HG03469 (cell line): ENCODE measurements at regions not wholly inside any gene's neighbourhood (a gene's known extent, or its start where the extent isn't known, plus 50 kb on each side); places are given as distances from the start of the nearest gene placed in this dataset.

Source experiments
- ATAC-seq: cut with Tn5 transposase; IDR thresholded peaks from one replicate; pipeline ENCODE4 v1.9.1; 2021; ENCODE audit warnings: mild to moderate bottlenecking, moderate library complexity, moderate number of reproducible peaks; ENCODE audit not compliant: unreplicated experiment

DNA sequence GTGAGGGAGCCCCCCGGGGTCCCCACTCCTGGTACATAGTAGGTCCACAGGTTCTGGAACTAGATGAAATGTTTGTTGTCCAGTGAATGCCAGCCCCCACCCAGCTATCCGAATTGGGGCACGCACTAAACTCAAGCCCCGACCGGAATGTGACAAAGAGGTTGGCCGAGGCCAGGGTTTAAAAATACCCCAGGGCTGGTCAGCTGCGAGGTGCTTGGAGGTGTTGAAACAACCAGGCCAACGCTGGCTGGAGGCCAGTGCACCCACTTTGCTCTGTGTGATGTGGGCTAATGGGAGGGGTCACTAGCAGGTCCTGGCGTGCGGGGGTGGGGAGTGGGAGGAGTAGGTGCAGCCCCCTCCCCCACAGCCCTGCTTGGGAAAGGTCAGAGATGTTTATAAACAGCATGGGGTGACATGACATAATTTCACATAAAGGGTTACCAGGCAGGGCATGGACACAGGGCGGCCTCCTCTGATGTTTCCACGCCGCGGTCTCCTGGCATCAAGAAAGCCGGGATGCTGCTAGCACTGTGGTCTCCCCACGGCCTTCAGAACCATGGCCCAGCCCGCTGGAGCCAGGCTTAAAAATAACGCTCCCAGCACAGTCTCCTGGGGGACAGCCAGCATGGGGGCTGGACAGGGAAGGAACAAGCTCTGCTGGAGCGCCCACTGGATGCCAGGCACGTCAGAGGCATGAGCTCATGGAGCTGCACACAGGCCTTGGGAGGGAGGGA, 111.2 kb upstream of the PTPN1 start:
- no peak for ATAC-seq

DNA sequence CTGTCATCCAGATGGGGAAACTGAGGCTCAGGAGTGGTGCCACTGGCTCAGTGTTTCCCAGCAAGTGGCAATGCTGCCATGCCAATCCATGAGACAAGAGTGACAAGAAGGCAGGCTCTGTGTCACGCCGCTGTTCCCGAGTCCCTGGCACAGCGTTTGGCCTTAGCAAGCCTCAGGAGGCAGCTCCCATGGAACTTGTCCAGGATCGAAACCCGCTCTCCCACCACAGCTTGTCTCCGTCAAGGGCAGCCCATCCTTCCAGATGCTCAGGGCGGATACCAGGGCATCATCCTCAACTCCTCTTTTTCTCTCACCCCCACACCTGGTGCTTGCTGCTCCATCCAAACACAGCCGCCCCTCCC, 110.6 kb upstream of the PTPN1 start:
- ATAC-seq, result no peak

DNA sequence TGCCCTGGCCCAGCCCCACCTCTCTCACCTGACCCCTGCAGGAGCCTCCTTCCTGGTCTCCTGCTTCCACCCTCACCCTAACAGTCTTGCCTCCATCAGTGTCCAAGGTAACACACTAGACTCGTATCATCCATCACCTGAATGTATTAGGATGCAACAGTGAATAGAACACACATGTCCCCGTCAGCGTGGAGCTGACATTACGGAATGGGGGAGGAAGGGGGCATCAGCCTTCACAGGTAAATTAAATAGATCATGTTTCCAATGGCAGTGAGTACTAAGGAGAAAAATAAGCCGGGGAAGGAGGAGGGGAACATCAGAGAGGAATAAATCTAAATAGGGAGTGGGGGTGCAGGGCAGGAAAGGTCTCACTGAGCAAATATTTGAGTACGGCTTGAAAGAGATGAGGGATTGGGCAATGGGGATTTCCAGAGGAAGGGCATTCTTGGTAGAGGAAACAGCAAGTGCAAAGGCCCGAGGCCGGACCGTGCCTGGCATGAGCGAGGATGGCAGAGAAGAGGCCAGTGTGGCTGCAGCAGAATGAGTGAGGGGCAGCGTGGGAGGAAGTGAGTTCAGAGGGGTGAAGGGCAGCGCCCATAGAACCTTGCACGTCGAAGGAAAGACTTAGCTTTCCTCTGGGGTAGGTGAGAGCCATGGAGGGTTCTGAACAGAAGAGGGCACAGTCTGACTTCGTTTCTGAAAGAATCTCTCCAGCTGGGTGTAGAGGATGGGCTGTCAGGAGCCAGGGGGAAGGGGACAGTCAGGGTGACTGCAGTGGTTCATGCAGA, 110.1 kb upstream of the PTPN1 start:
- no peak for ATAC-seq

DNA sequence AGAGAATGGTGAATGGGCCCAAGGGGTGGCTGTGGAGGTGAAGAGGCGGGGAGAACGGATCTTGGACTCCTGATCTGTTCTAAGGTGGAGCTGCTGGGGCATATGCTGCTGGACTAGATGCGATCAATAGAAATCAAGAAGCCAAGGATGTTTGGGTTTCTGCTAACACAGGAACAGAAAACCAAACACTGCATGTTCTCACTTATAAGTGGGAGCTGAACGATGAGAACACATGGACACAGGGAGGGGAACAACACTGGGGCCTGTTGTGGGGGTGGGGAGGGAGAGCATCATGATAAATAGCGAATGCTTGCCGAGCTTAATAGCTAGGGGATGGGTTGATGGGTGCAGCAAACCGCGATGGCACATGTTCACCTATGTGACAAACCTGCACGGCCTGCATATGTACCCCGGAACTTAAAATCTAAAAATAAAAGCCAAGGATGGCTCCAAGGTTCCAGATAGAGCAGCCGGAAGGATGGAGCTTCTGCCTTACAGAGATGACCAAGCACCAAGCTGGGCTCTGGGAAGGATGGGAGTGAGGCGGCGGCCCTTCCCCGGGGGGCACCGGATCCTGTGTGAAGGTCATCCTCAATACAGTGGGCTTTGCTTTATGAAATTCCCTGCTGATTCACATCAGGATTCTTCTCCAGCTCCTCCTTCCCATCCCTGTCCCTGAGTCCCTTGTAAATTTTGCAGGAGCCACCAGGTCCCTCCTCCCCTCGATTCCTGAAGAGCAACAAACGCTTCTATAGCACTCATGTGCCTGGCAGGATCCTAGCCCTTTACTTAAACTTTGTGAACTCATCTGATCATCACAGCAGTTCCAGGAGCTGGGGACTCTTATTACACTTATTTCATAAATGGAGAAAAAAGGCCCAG, 109.2 kb upstream of the PTPN1 start:
- ATAC-seq, result no peak

DNA sequence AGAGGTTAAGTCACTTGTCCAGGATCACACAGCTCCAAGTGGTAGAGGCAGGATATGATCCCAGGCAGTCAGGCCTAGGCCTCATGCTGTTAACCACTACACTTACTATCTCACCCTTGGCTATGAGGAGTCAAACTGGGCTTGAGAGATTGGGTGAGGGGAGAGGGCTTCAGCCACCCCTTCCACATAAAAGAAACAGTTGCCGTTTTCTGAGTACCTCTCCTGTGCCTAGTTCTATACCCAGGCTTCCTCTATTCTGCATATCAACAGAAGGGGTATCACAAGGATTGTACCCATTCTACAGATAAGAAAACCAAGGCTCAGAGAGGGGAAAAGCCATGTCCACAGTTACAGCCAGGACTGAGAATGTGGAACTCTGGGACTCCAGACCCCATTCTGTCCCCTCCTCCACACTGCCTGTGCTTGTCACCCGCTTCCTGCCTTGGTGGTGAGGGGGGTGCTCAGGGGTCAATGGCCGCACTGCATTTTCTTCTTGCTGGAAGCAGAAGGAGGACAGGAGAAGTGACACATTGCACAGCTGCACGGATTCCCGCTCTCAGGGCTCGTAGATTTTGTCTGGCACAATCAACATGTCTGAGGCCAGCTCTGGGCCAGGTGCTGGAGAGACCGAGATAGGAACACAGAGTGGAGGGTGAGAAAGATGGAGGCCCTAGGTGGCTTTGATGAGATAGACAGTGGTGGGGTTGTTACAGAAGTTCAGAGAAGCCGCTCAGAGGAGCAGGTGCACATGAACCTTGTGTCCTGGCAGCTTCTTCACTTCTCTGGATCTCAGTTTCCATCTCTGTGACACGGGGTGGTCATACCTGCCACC, 108.4 kb upstream of the PTPN1 start:
- ATAC-seq, result no peak

DNA sequence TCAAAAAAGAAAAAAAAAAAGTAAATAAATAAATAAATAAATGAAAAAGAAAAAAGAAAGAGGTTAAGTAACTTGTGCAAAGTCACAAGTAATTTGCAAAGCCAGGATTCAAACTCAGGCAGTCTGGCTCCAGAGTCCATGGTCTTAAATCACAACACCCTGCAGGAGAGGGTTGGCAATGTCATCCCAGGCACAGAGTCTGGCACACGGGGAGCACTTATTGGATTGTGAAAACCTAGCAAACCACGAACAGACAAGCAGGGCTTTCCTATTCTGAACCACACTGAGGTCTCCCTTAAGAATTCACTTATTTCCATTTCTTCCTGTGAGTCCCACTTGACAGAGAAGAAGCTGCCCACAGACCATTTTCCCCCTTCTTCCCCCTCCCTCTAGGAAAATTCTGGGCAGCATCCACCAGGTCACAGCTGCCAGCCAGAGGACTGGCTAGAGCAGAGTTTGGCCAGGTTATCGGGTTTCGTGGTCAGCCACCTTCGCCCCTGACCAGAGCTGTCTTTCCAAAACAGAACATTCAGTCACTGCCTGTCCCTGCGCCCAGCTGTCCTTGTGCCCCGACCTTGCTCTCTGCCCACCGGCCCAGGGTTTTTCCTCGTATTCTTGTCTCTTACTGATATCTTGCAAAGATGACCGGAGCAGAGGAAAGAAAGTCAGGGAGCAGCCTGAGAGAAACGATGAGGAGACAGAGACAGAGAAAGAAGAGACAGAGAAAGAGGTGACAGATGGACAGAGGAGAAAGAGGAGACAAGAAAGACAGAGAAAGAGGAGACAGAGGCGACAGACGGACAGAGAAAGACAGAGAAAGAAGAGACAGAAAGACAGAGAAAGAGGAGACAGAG, 106.4 kb upstream of the PTPN1 start:
- ATAC-seq, result no peak

DNA sequence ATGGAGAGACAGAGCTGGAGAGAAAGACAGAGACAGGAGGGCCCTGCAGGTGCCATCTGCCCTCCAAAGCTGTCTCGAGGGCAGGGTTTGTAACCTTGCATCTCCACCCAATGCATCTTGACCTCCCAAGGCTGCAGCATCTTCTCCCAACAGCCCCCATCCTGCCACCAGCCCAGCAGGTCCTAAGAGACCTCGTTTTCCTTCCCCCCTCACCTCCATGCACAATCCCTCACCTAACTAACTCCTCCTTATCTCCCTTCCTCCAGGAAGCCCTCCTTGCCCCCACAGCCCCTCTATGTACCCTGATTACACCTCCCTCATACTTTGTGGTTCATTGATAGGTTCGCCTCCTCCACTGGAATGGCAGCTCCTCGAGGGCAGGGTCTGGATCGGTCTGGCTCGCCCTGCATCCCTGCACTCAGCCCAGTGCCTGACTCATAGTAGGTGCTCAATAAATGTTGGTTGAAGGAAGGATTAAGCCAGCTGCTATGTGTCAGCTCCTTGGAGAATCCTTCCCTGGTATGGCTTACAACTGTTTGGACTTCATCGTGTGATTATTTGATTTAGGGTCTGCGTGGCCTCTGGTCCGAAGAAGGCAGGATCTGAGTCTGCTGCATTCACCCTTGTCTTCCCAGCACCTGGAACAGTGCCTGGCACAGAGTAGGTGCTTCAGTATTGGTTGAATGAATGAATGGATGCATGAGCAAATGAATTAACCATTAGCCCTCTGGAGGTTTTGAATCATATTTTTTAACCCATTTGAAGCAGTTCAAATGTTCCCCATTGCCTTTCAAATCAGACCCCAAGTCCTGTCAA, 105.6 kb upstream of the PTPN1 start:
- no peak for ATAC-seq

DNA sequence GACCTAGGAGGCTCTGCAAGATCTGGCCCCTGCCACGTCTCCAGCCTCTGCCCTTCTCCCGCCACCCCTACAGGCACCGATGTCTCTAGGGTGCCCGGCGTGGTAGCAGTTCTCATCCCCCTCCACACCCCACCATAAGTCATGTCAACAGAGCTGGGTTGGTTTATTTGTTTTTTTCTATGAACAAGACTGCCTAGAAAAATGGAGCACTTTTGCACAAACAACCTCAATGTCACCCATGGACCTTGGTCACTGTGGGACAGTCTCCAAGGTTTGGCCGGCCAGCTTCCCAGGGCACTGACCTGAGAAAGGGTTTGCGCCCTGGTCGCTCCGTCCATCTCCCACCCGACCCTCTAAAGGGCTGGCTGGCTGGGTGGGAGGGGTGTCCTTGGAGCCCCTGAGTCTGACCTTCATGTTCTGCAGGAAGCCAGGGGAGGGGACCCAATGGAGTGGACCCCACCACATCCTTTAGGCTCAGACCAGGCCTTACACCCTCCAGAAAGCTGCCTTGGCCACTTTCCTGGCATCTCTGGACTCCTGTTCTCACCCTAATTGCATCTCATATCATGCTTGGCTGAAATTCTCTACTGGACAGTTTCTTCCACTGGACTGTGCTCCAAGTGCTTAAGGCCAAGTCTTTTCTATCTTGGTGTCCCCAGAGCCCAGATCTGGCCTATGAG, 104.8 kb upstream of the PTPN1 start:
- no peak for ATAC-seq

DNA sequence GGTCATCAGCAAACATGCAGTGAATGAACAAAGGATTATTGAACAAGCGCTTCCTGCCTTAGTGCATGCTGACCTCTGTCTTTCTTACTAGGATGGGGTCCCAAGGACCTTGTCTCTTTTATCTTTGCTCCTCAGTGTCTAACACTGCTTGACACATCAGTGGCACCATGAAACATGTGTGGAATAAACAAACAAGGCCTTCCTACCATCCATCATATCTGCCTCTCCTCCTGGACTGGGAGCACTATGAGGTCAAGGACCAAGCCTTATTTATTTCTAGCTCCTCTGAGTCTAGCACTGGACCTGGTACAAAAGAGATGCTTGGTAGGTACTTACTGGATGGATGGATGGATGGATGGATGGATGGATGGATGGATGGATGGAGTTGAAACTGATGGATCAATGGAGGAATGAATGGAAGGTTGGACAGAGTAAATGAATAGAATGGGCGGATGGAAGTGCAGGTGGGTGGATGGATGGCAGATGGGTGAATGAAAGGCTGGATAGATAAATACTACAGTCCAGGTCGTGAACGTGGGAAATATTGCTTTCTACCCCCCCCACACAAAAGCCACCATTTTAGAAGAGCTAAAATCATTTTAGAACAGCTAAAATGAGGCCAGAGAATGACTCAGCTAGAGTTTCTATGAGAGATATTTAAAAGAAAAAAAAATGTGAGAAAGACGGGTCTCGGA, 104.1 kb upstream of the PTPN1 start:
- no peak for ATAC-seq

DNA sequence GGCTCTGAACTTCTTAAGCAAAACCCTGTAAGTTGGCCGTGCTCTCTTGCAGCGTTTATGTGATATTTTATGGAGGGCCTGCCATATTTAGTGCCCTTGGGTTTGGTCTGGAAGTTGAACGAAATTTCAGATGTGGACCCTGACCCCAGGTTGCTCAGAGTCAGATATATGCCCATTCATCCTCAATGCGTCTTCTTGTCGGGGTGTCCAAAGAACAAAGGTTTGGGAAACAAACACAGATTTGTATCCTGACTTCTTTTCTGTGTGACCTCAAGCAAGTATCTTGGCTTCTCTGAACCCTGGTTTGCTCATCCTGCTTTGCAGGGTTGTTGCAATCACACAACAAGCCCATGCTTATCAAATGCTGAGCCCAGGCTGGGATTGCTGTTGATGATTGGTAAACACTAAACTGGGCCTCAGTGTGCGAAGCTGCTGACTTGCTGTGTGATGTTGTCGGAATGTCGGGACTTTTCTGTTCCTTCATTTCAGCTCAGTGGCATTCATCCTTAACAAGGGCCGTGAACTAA, 103.5 kb upstream of the PTPN1 start:
- no peak for ATAC-seq

DNA sequence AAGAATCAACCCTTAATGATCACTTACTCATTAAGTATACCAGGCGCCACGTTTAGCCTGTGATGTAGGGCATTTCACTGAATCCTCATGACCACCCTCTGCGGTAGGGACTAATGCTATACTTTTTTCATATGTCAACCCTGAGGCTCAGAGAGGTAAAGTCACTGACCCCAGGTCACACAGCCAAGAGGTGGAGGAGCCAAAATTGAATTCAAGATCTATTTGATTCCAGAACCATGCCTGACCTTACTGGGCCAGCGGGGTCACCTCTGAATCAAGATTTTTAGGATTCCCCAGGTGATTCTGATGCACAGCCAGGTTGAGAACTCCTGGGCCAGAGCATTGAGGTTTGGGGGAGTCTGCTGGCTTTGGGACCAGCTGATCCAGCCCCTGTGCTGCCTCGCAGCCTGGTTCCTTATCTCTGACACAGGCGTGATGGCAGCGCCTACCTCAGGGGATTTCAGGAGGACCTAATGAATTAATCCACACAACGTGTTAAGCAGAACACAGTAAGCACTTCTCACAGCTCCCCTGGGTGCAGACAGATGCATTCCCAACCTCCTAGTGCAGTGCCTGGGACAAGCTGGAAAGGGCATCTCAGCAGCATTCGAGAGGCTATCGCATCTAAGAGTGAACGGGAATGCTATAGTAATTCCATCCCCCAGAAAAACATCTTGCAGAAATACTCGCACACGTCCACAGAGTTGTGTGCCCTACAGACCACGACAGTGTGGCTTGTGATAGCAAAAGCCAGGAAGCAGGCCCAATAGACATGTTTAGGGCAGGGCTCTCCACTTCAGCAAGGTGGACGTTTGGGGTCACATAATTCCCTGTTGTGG, 101.4 kb upstream of the PTPN1 start:
- ATAC-seq, result no peak

DNA sequence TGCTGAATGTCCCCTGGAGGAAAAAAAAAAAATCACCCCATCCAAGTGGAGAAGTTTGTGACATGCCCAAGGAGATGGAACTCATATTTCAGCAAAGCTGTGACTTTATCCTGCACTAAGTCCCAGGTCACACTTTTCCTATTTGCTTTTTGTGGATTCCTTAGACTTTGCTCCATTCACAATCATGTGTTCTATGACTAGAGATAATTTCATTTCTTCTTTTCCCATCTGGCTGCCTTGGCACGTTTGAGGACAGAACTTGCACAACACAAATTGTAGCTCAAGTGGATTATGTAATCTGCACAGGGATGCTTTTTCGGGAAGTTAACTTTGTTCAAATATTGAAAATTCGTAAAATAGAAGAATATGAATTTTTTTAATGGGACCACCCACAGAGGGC, 100.7 kb upstream of the PTPN1 start:
- no peak for ATAC-seq

DNA sequence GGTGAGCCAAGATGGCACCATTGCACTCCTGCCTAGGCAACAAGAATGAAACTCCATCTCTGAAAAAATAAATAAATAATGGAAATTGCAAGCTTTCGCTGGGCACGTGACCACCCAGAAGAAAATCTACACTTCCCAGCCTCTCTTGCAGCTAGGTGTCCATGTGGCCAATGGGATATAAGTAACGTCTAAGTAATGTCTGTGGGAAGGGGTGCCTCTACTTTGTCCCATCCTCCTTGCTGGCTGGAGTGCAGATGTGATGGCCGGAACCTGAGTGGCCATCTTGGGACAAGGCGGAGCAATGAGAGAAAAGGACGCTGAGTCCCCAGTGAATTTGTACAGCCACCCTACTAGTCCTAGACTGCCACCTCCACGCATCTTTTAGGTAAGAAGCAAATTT, 99.8 kb upstream of the PTPN1 start:
- no peak for ATAC-seq

DNA sequence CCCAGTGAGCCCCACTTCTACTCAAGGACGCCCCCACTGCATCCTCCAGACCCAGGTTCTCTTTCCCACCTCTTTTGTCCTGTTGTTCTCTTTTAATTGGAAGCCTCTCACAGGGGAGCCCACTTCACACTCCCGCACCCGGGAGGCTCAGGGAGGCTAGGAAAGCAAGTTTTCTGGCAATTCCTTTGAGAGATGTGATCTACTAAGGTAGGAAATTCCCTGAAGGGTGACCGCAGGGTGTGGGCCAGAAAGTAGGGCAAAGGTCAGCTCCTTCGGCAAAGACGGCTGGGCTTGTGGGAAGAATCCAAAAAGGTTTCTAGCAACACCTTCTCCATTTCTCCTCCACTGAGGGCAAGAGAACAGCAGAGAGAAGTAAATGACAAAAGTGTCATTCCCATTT, 98.1 kb upstream of the PTPN1 start:
- ATAC-seq, result no peak

DNA sequence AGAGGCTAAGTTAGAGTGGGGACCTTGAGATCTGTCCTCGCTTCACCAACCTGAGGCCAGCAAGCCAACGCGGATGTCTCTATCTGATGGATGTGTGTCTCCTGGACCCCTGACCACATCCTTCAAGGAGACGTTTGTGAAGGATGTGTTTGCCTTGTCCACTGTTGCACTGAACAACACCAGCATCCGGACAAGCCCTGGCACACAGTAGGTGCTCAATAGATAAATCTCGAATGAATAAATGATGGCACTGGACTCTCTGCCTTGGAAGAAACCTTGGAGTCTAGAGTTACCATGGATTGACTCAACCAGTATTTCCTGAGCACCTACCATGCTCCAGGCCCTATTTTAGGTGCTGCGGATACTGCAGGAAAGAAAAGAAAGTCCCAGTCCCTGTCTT, 97.7 kb upstream of the PTPN1 start:
- no peak for ATAC-seq

DNA sequence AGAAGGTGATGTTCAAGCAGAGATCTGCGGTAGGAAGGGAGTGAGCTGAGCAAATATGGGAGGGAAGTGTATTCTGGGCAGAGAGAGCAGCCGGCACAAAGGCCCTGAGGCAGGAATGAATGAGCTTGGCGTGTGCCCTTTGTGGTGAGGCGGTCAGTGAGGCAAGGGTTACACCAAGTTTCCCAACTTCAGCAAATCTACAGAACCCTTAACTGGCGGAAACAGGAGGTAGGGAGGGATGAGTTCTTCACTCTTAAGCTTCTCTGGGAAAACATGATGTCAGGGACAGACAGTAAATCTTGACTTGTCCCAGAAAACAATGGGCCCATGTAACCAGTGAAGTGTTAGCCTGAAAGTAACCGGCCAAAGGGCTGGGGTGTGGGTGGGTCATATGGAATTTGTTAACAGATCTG, 97.1 kb upstream of the PTPN1 start:
- no peak for ATAC-seq
